Liver (tissue), 8 donors: ENCODE measurements at regions not wholly inside any gene's neighbourhood (a gene's known extent, or its start where the extent isn't known, plus 50 kb on each side); places are given as distances from the start of the nearest gene placed in this dataset.

Experiments used
- DNase-seq: peaks from one replicate; pipeline ENCODE4 v3.0.0-alpha.2; 2017; ENCODE audit warnings: low spot score
- H3K27ac ChIP-seq, 2 donors: one replicate each; pipeline ENCODE4 v1.7.0; 2013; ENCODE audit warnings: inconsistent platforms in 2 of 2, low read length in 2 of 2, control low read depth in 1 of 2, low read depth in 1 of 2, mild to moderate bottlenecking in 1 of 2
- H3K27me3 ChIP-seq, 4 donors: one replicate each; pipeline versions ENCODE4 v1.6.1 to v1.7.0; 2013; ENCODE audit warnings: low read length in 3 of 4, inconsistent platforms in 1 of 4, mild to moderate bottlenecking in 1 of 4, moderate library complexity in 1 of 4; ENCODE audit not compliant: control insufficient read depth in 4 of 4, insufficient read depth in 4 of 4
- H3K36me3 ChIP-seq, 4 donors: one replicate each; pipeline versions ENCODE4 v1.6.1 to v1.7.0; 2013; ENCODE audit warnings: low read length in 3 of 4, mild to moderate bottlenecking in 3 of 4, low read depth in 1 of 4, moderate library complexity in 1 of 4; ENCODE audit not compliant: control insufficient read depth in 4 of 4, insufficient read depth in 3 of 4
- H3K4me1 ChIP-seq, 4 donors: one replicate each; pipeline versions ENCODE4 v1.6.1 to v1.7.0; 2013; ENCODE audit warnings: low read length in 3 of 4, mild to moderate bottlenecking in 3 of 4, moderate library complexity in 1 of 4; ENCODE audit not compliant: control insufficient read depth in 4 of 4, insufficient read depth in 4 of 4
- H3K4me3 ChIP-seq, 3 donors: one replicate each; pipeline versions ENCODE4 v1.6.1 to v1.7.0; 2013; ENCODE audit warnings: low read length in 3 of 3, control low read depth in 1 of 3, low read depth in 1 of 3, mild to moderate bottlenecking in 1 of 3
- H3K9ac ChIP-seq, 2 donors: one replicate each; pipeline ENCODE4 v1.7.0; 2013; ENCODE audit warnings: low read length in 2 of 2, mild to moderate bottlenecking in 2 of 2, moderate library complexity in 2 of 2, control low read depth in 1 of 2, low read depth in 1 of 2
- H3K9me3 ChIP-seq, 4 donors: one replicate each; pipeline versions ENCODE4 v1.6.1 to v1.7.0; 2013; ENCODE audit warnings: low read length in 3 of 4; ENCODE audit not compliant: control insufficient read depth in 4 of 4
- FOXA1 ChIP-seq: IDR thresholded peaks from 2 replicates; pipeline ENCODE4 v1.6.1; 2016; ENCODE audit warnings: antibody characterized with exemption
- FOXA2 ChIP-seq: IDR thresholded peaks from 2 replicates; pipeline ENCODE4 v1.6.1; 2016; ENCODE audit warnings: antibody characterized with exemption
- GABPA ChIP-seq, 2 donors: IDR thresholded peaks in 1 of 2; conservative IDR thresholded peaks in 1 of 2; 2 replicates each; pipeline ENCODE4 v1.6.1; 2016; ENCODE audit warnings: antibody characterized with exemption in 2 of 2, mild to moderate bottlenecking in 1 of 2, moderate library complexity in 1 of 2
- HNF4G ChIP-seq: IDR thresholded peaks from 2 replicates; pipeline ENCODE4 v1.6.1; 2016; ENCODE audit warnings: antibody characterized with exemption
- JUND ChIP-seq, 2 donors: IDR thresholded peaks; 2 replicates each; pipeline ENCODE4 v1.6.1; 2016; ENCODE audit warnings: antibody characterized with exemption in 2 of 2
- RAD21 ChIP-seq, 2 donors: IDR thresholded peaks; 2 replicates each; pipeline ENCODE4 v1.6.1; 2016; ENCODE audit warnings: antibody characterized with exemption in 2 of 2, mild to moderate bottlenecking in 2 of 2
- RXRA ChIP-seq, 2 donors: IDR thresholded peaks; 2 replicates each; pipeline ENCODE4 v1.6.1; 2017 to 2018; ENCODE audit warnings: antibody characterized with exemption in 2 of 2, mild to moderate bottlenecking in 1 of 2
- SP1 ChIP-seq: IDR thresholded peaks from 2 replicates; pipeline ENCODE4 v1.6.1; 2018; ENCODE audit warnings: antibody characterized with exemption, mild to moderate bottlenecking
- TAF1 ChIP-seq: conservative IDR thresholded peaks from 2 replicates; pipeline ENCODE4 v1.6.1; 2016; ENCODE audit warnings: antibody characterized with exemption, mild to moderate bottlenecking
- YY1 ChIP-seq: IDR thresholded peaks from 2 replicates; pipeline ENCODE4 v1.6.1; 2016; ENCODE audit warnings: antibody characterized with exemption, mild to moderate bottlenecking
- WGBS: extraction: QIAGEN DNeasy Blood & Tissue Kit; methylation state at CpG from one replicate; pipeline ENCODE4 v1.1.7; 2013; 5-methylcytosine and 5-hydroxymethylcytosine counted together
- TF ChIP-seq, protein P1 (sequence below): IDR thresholded peaks from 2 replicates; pipeline ENCODE4 v1.6.1; 2016; ENCODE audit warnings: antibody characterized with exemption
- TF ChIP-seq, protein P2 (sequence below): fragments of 150-350 bp; IDR thresholded peaks from 2 replicates; pipeline ENCODE4 v1.5.1; 2017; ENCODE audit warnings: improper control_type of control experiment, low read depth, low read length; ENCODE audit not compliant: missing input control
- TF ChIP-seq, protein P3 (sequence below): IDR thresholded peaks from 2 replicates; pipeline ENCODE4 v1.6.1; 2016; ENCODE audit warnings: antibody characterized with exemption
- donor health status: healthy.
- donor health status: healthy.
- donor health status: healthy.
- donor health status: healthy.
- donor health status: healthy.

DNA sequence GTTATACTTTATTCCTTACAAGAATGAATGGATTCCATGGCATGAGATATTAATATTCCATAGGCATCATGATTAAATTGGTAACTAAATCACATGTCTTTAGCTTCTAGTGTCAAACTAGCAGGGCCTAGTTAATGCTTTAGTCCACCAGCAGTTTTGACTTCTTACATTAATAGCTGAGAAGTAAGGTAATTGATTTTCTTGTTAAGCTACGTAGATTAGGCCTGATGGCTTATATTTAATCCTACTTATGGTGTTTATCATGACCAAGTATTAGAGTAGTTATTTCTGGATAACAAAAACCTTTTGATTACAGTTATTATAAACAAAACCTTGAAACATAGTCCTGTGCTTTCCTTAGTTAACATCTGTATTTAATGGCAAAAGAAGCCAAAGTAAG lies 184.5 kb downstream of the TANC2 start:
- Histone ChIP-seq H3K27me3 (no peaks in the 10 kb centered on the region), H3K9ac (no peak overlapping the region), H3K4me1 (no peaks in the 10 kb centered on the region), H3K36me3 (no peaks in the 10 kb centered on the region), H3K9me3 (no peaks in the 10 kb centered on the region), H3K27ac (no peak overlapping the region), H3K4me3 (no peak overlapping the region)
- no peak for TF ChIP-seq FOXA1
- TF ChIP-seq, protein P1, sequence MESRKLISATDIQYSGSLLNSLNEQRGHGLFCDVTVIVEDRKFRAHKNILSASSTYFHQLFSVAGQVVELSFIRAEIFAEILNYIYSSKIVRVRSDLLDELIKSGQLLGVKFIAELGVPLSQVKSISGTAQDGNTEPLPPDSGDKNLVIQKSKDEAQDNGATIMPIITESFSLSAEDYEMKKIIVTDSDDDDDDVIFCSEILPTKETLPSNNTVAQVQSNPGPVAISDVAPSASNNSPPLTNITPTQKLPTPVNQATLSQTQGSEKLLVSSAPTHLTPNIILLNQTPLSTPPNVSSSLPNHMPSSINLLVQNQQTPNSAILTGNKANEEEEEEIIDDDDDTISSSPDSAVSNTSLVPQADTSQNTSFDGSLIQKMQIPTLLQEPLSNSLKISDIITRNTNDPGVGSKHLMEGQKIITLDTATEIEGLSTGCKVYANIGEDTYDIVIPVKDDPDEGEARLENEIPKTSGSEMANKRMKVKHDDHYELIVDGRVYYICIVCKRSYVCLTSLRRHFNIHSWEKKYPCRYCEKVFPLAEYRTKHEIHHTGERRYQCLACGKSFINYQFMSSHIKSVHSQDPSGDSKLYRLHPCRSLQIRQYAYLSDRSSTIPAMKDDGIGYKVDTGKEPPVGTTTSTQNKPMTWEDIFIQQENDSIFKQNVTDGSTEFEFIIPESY, result no peak
- no peak for TF ChIP-seq SP1
- no peak for TF ChIP-seq RAD21 (IDR thresholded peaks at IDR 0.05)
- TF ChIP-seq, protein P2, sequence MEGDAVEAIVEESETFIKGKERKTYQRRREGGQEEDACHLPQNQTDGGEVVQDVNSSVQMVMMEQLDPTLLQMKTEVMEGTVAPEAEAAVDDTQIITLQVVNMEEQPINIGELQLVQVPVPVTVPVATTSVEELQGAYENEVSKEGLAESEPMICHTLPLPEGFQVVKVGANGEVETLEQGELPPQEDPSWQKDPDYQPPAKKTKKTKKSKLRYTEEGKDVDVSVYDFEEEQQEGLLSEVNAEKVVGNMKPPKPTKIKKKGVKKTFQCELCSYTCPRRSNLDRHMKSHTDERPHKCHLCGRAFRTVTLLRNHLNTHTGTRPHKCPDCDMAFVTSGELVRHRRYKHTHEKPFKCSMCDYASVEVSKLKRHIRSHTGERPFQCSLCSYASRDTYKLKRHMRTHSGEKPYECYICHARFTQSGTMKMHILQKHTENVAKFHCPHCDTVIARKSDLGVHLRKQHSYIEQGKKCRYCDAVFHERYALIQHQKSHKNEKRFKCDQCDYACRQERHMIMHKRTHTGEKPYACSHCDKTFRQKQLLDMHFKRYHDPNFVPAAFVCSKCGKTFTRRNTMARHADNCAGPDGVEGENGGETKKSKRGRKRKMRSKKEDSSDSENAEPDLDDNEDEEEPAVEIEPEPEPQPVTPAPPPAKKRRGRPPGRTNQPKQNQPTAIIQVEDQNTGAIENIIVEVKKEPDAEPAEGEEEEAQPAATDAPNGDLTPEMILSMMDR, result no peak
- TF ChIP-seq JUND (IDR thresholded peaks at IDR 0.05), result no peak
- TF ChIP-seq, protein P3, sequence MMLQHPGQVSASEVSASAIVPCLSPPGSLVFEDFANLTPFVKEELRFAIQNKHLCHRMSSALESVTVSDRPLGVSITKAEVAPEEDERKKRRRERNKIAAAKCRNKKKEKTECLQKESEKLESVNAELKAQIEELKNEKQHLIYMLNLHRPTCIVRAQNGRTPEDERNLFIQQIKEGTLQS, result no peak
- no peak for TF ChIP-seq TAF1
- 96% methylated on average over 1 of the region's 1 CpG for WGBS
- DNase-seq, result no peak

DNA sequence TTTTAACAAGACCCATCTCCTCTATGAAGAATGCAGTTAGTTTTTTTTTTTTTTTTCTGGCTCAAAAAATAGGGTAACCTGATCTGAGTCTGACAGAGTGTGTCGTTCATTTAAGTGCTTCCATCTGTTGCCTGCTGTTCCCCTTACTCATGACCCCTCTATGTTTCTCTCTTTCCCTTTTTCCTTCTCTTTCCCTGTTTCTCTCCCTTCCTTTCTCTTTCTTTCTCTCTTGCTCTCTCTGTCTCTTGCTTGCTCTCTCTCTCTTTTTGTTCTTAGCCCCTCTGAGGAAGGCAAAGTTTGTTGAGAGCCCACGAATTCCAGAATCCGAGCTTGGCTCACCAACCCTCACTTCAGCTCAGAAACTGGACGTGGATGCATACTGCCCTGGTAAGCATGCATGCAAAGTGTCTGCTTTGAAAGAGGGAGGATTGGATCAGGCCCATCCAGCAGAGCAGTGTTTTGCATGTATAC lies 185.0 kb downstream of the TANC2 start:
- Histone ChIP-seq H3K9me3 (no peaks in the 10 kb centered on the region), H3K9ac (no peak overlapping the region), H3K27me3 (no peaks in the 10 kb centered on the region), H3K27ac (no peak overlapping the region), H3K4me1 (no peaks in the 10 kb centered on the region), H3K4me3 (no peak overlapping the region), H3K36me3 (no peaks in the 10 kb centered on the region)
- TF ChIP-seq, protein P2, result no peak
- TF ChIP-seq GABPA (IDR thresholded peaks at IDR 0.05 in 1 of 2, conservative IDR thresholded peaks at IDR 0.05 in 1 of 2) (no peak), FOXA2 (no peak), RXRA (IDR thresholded peaks at IDR 0.05) (no peak), RAD21 (IDR thresholded peaks at IDR 0.05) (no peak), HNF4G (no peak), YY1 (no peak), FOXA1 (no peak)
- WGBS, result 70% methylated on average over 4 of the region's 4 CpGs
- DNase-seq, result no peak
